Mesenchymal stem cell (in vitro differentiated cells and primary cell): ENCODE measurements at regions not wholly inside any gene's neighbourhood (a gene's known extent, or its start where the extent isn't known, plus 50 kb on each side); places are given as distances from the start of the nearest gene placed in this dataset.
"Not testable (repeated sequence)": the region's sequence is repeated elsewhere in the genome, so short reads cannot be mapped to it uniquely, and the experiment has no call there.

ENCODE experiments used
- DNase-seq: peaks from one replicate; pipeline ENCODE4 v3.0.0-alpha.2; 2013
- H2AFZ ChIP-seq: one replicate; pipeline ENCODE4 v1.6.1; 2013; ENCODE audit warnings: low read depth, mild to moderate bottlenecking, control low read depth, inconsistent platforms, low read length, moderate library complexity
- H2AK5ac ChIP-seq: 2 replicates; pipeline ENCODE4 v1.6.1; 2013; ENCODE audit warnings: low read length, moderate library complexity, mild to moderate bottlenecking, inconsistent platforms; ENCODE audit not compliant: severe bottlenecking
- H2BK120ac ChIP-seq: one replicate; pipeline ENCODE4 v1.6.1; 2013; ENCODE audit warnings: low read depth, mild to moderate bottlenecking, inconsistent platforms, low read length, moderate library complexity
- H2BK12ac ChIP-seq, 2 experiments: one replicate each; pipeline ENCODE4 v1.6.1; 2013; ENCODE audit warnings: inconsistent platforms in 2 of 2, low read length in 2 of 2, mild to moderate bottlenecking in 2 of 2, moderate library complexity in 2 of 2, control low read depth in 1 of 2
- H2BK15ac ChIP-seq: one replicate; pipeline ENCODE4 v1.6.1; 2013; ENCODE audit warnings: mild to moderate bottlenecking, low read depth, inconsistent platforms; ENCODE audit not compliant: poor library complexity, severe bottlenecking
- H2BK5ac ChIP-seq: 2 replicates; pipeline ENCODE4 v1.6.1; 2013; ENCODE audit warnings: low read depth, mild to moderate bottlenecking, low read length, control low read depth, inconsistent platforms; ENCODE audit not compliant: poor library complexity, severe bottlenecking
- H3K14ac ChIP-seq, 2 experiments: one replicate each; pipeline ENCODE4 v1.6.1; 2013; ENCODE audit warnings: inconsistent platforms in 2 of 2, low read length in 2 of 2, control low read depth in 1 of 2, mild to moderate bottlenecking in 1 of 2, moderate library complexity in 1 of 2
- H3K18ac ChIP-seq, 2 experiments: one replicate each; pipeline ENCODE4 v1.6.1; 2013; ENCODE audit warnings: inconsistent platforms in 2 of 2, low read length in 2 of 2, control low read depth in 1 of 2, low read depth in 1 of 2, mild to moderate bottlenecking in 1 of 2
- H3K23ac ChIP-seq, 2 experiments: one replicate each; pipeline ENCODE4 v1.6.1; 2013; ENCODE audit warnings: inconsistent platforms in 2 of 2, low read length in 2 of 2, mild to moderate bottlenecking in 2 of 2, moderate library complexity in 2 of 2, control low read depth in 1 of 2
- H3K27ac ChIP-seq: 2 replicates; pipeline ENCODE4 v1.5.1; 2013; ENCODE audit warnings: mild to moderate bottlenecking, moderate library complexity, low read length, control low read depth, inconsistent platforms; ENCODE audit not compliant: poor library complexity, severe bottlenecking
- H3K27me3 ChIP-seq, 2 experiments: 2 replicates each; pipeline versions ENCODE4 v1.6.1 to v1.7.0; 2013; ENCODE audit warnings: low read length in 2 of 2, mild to moderate bottlenecking in 2 of 2, moderate library complexity in 2 of 2, control low read depth in 1 of 2, inconsistent platforms in 1 of 2; ENCODE audit not compliant: control insufficient read depth in 1 of 2, insufficient read depth in 1 of 2
- H3K36me3 ChIP-seq, 2 experiments: 2 replicates each; pipeline versions ENCODE4 v1.6.1 to v1.7.0; 2013; ENCODE audit warnings: low read length in 2 of 2, control low read depth in 1 of 2, inconsistent platforms in 1 of 2, low read depth in 1 of 2, mild to moderate bottlenecking in 1 of 2; ENCODE audit not compliant: insufficient read depth in 2 of 2, control insufficient read depth in 1 of 2
- H3K4ac ChIP-seq, 2 experiments: one replicate each; pipeline ENCODE4 v1.6.1; 2013; ENCODE audit warnings: inconsistent platforms in 2 of 2, low read length in 2 of 2, mild to moderate bottlenecking in 2 of 2, moderate library complexity in 2 of 2, control low read depth in 1 of 2, low read depth in 1 of 2
- H3K4me1 ChIP-seq: 2 replicates; pipeline ENCODE4 v1.6.1; 2013; ENCODE audit warnings: low read depth, low read length, control low read depth; ENCODE audit not compliant: control insufficient read depth, insufficient read depth
- H3K4me2 ChIP-seq: 2 replicates; pipeline ENCODE4 v1.6.1; 2013; ENCODE audit warnings: low read length, mild to moderate bottlenecking, inconsistent platforms; ENCODE audit not compliant: poor library complexity, severe bottlenecking
- H3K4me3 ChIP-seq, 2 experiments: 2 replicates each; pipeline versions ENCODE4 v1.5.1 to v1.7.0; 2013; ENCODE audit warnings: low read length in 2 of 2, mild to moderate bottlenecking in 2 of 2, control low read depth in 1 of 2, low read depth in 1 of 2; ENCODE audit not compliant: insufficient read depth in 1 of 2
- H3K79me1 ChIP-seq: replicated peaks from 2 replicates; pipeline ENCODE4 v1.6.1; 2013; ENCODE audit warnings: mild to moderate bottlenecking, control low read depth, low read length, inconsistent platforms; ENCODE audit not compliant: poor library complexity, severe bottlenecking
- H3K9ac ChIP-seq: 2 replicates; pipeline ENCODE4 v1.7.0; 2013; ENCODE audit warnings: mild to moderate bottlenecking, low read length, moderate library complexity
- H3K9me3 ChIP-seq: 2 replicates; pipeline ENCODE4 v1.7.0; 2013; ENCODE audit warnings: mild to moderate bottlenecking, low read length; ENCODE audit not compliant: control insufficient read depth
- H4K8ac ChIP-seq: one replicate; pipeline ENCODE4 v1.6.1; 2013; ENCODE audit warnings: inconsistent platforms, mild to moderate bottlenecking, low read length, moderate library complexity
- H4K91ac ChIP-seq: one replicate; pipeline ENCODE4 v1.6.1; 2013; ENCODE audit warnings: mild to moderate bottlenecking, low read length, inconsistent platforms
- WGBS: methylation state at CpG from one replicate; pipeline ENCODE4 v1.1.7; 2013; ENCODE audit warnings: mixed read lengths; 5-methylcytosine and 5-hydroxymethylcytosine counted together

GRCh38 chr15:24381103-24381502 lies 294.5 kb upstream of the NPAP1 start:
- H3K23ac ChIP-seq, H3K27ac ChIP-seq, H3K4me3 ChIP-seq, H3K36me3 ChIP-seq, H2BK5ac ChIP-seq, DNase-seq, H3K4me1 ChIP-seq, H2AK5ac ChIP-seq, H3K4me2 ChIP-seq, H2BK12ac ChIP-seq, H2BK15ac ChIP-seq, H4K91ac ChIP-seq, H3K4ac ChIP-seq, H3K9me3 ChIP-seq, H3K18ac ChIP-seq, H3K79me1 ChIP-seq, H2BK120ac ChIP-seq, H3K9ac ChIP-seq, H4K8ac ChIP-seq, H2AFZ ChIP-seq, H3K14ac ChIP-seq, H3K27me3 ChIP-seq: not testable (repeated sequence)
- 90% methylated on average over 1 of the region's 3 CpGs for WGBS

GRCh38 chr15:24385258-24385657 lies 290.3 kb upstream of the NPAP1 start:
- not testable (repeated sequence) for H3K4me1 ChIP-seq, H3K79me1 ChIP-seq, H3K23ac ChIP-seq, H2BK15ac ChIP-seq, H4K91ac ChIP-seq, H3K27ac ChIP-seq, H3K27me3 ChIP-seq, H3K9me3 ChIP-seq, H3K4me3 ChIP-seq, DNase-seq, H3K18ac ChIP-seq, H3K4me2 ChIP-seq, H3K14ac ChIP-seq, H3K4ac ChIP-seq, H2AFZ ChIP-seq, H2BK5ac ChIP-seq, H3K9ac ChIP-seq, H2AK5ac ChIP-seq, H3K36me3 ChIP-seq, H4K8ac ChIP-seq, H2BK120ac ChIP-seq, H2BK12ac ChIP-seq
- 25% methylated on average over 1 of the region's 2 CpGs for WGBS

GRCh38 chr15:24394303-24394702 lies 281.3 kb upstream of the NPAP1 start:
- no peak overlapping the region for H2BK12ac ChIP-seq
- H3K27me3 ChIP-seq, result no peaks in the 10 kb centered on the region
- no peak overlapping the region for H3K14ac ChIP-seq
- no peak overlapping the region for H3K18ac ChIP-seq
- H2AFZ ChIP-seq, result no peak overlapping the region
- DNase-seq, result no peak
- H2BK5ac ChIP-seq, result no peak overlapping the region
- H4K91ac ChIP-seq, result no peak overlapping the region
- no peak overlapping the region for H3K4me2 ChIP-seq
- no peak overlapping the region for H2BK15ac ChIP-seq
- no peak overlapping the region for H3K9ac ChIP-seq
- no peak overlapping the region for H4K8ac ChIP-seq
- H2AK5ac ChIP-seq, result no peak overlapping the region
- 91% methylated on average over 1 of the region's 1 CpG for WGBS
- no peaks in the 10 kb centered on the region for H3K36me3 ChIP-seq
- H3K9me3 ChIP-seq, result no peaks in the 10 kb centered on the region
- H3K4me3 ChIP-seq, result no peak overlapping the region
- no peak overlapping the region for H2BK120ac ChIP-seq
- H3K79me1 ChIP-seq, result no peaks in the 10 kb centered on the region
- no peak overlapping the region for H3K27ac ChIP-seq
- no peak overlapping the region for H3K4ac ChIP-seq
- H3K23ac ChIP-seq, result no peak overlapping the region
- H3K4me1 ChIP-seq, result no peaks in the 10 kb centered on the region

DNA sequence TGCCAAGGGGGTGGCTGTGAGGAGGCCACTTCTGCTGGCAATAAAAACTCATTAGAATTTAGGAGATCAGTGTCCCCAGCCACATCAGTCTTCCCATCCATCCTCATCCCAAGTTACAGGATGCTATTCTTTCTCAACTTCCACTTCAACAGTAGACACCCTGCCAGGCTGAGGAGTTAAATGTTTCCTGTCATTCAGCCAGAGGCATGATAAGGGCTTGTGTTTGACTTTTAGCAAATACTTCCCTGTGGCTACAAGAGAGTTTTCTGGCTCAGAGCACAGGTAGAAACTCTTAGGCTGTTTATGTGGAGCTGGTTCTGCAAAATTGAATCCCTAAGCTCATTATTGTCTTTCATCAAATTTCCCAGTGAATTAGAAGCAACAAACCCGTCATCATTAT lies 262.9 kb upstream of the NPAP1 start:
- H3K36me3 ChIP-seq, H4K8ac ChIP-seq, H3K9me3 ChIP-seq, H2BK15ac ChIP-seq, H3K18ac ChIP-seq, H3K79me1 ChIP-seq, H3K27ac ChIP-seq, DNase-seq, H3K4me3 ChIP-seq, H2AK5ac ChIP-seq, H3K4me2 ChIP-seq, H2BK120ac ChIP-seq, H2AFZ ChIP-seq, H3K4me1 ChIP-seq, H3K23ac ChIP-seq, H3K9ac ChIP-seq, H2BK5ac ChIP-seq, H2BK12ac ChIP-seq, H3K14ac ChIP-seq, H4K91ac ChIP-seq, H3K4ac ChIP-seq, H3K27me3 ChIP-seq: not testable (repeated sequence)
- no CpG with 5 or more reads among the region's 1 CpG for WGBS
